HG02759 (cell line): ENCODE measurements at regions not wholly inside any gene's neighbourhood (a gene's known extent, or its start where the extent isn't known, plus 50 kb on each side); places are given as distances from the start of the nearest gene placed in this dataset.
A peak's percentile ranks its signal among the peaks of the same experiment; 100 is the strongest.

Experiments
- ATAC-seq: cut with Tn5 transposase; IDR thresholded peaks from one replicate; pipeline ENCODE4 v1.9.1; 2021; ENCODE audit warnings: mild to moderate bottlenecking, moderate library complexity; ENCODE audit not compliant: unreplicated experiment

- ATAC-seq: no peak
Observed at GRCh38 chr4:155522201-155522600, 144.4 kb upstream of the GUCY1A1 start.

- ATAC-seq: no peak
Observed at GRCh38 chr4:155521382-155521781, 144.6 kb upstream of the MAP9 start.

GRCh38 chr4:155515444-155516075, 138.8 kb upstream of the MAP9 start:
- ATAC-seq: no peak

GRCh38 chr4:155514628-155515027, 137.9 kb upstream of the MAP9 start:
- ATAC-seq: no peak

GRCh38 chr4:155512817-155513216, 136.1 kb upstream of the MAP9 start:
- no peak for ATAC-seq

- no peak for ATAC-seq
Observed at GRCh38 chr4:155512046-155512445, 135.3 kb upstream of the MAP9 start.

GRCh38 chr4:155510771-155511170, 134.0 kb upstream of the MAP9 start:
- no peak for ATAC-seq

- no peak for ATAC-seq
Observed at GRCh38 chr4:155509555-155509954, 132.8 kb upstream of the MAP9 start.

- ATAC-seq: no peak
Observed at GRCh38 chr4:155506745-155507144, 130.0 kb upstream of the MAP9 start.

- ATAC-seq: no peak
Observed at GRCh38 chr4:155505321-155505720, 128.6 kb upstream of the MAP9 start.

- no peak for ATAC-seq
Observed at GRCh38 chr4:155497306-155497705, 120.5 kb upstream of the MAP9 start.

- no peak for ATAC-seq
Observed at GRCh38 chr4:155496294-155496626, 119.5 kb upstream of the MAP9 start.

GRCh38 chr4:155495572-155496293, 119.0 kb upstream of the MAP9 start:
- ATAC-seq: no peak

- ATAC-seq: no peak
Observed at GRCh38 chr4:155494037-155494718, 117.4 kb upstream of the MAP9 start.

GRCh38 chr4:155491336-155492120, 114.8 kb upstream of the MAP9 start:
- peak; percentile 93 for ATAC-seq

- ATAC-seq: no peak
Observed at GRCh38 chr4:155489271-155489670, 112.5 kb upstream of the MAP9 start.

- ATAC-seq: no peak
Observed at GRCh38 chr4:155488691-155489090, 111.9 kb upstream of the MAP9 start.

GRCh38 chr4:155487210-155487609, 110.4 kb upstream of the MAP9 start:
- no peak for ATAC-seq

- no peak for ATAC-seq
Observed at GRCh38 chr4:155481150-155481549, 104.4 kb upstream of the MAP9 start.

GRCh38 chr4:155479835-155480234, 103.1 kb upstream of the MAP9 start:
- no peak for ATAC-seq

GRCh38 chr4:155478336-155478835, 101.6 kb upstream of the MAP9 start:
- ATAC-seq: no peak
